ENCODE measurements at regions not wholly inside any gene's neighbourhood (a gene's known extent, or its start where the extent isn't known, plus 50 kb on each side); places are given as distances from the start of the nearest gene placed in this dataset.

DNA sequence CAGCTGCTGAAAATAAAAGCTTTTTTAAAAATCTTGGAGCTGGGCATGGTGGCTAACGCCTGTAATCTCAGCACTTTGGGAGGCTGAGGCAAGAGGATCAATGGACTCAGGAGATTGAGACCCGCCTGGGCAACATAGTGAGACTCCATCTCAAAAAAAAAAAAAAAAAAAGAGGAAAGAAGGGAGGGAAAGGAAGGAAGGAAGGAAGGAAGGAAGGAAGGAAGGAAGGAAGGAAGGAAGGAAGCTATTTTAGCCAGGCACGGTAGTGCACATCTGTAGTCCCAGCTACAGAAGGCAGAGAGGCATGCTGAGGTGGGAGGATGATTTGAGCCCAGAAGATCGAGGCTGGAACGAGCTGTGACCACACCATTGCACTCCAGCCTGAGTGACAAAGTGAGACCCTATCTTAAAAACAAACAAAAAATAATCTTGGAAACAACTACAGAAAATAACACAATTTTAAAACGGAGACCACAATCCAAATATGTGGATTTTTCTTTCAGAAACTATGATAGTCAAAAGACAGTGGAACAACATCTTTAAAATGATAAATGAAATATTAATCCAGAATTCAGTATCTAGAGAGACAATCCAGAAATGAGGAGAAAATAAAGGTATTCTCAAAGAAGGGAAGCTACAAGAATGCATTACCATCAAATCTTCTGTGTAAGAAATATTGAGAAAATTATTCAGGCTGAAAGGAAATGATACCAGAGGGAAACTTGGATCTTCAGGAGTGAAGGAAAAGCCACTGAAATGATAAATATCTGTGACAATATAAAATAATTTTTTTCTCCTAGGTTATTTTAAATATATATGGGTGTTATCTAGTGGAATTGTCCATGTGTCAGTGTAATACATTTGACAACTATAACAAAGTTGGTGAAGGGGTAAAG lies 182.0 kb downstream of the GPX5 start:
- no peak for DNase-seq (ENCODE audit: low spot score)

DNA sequence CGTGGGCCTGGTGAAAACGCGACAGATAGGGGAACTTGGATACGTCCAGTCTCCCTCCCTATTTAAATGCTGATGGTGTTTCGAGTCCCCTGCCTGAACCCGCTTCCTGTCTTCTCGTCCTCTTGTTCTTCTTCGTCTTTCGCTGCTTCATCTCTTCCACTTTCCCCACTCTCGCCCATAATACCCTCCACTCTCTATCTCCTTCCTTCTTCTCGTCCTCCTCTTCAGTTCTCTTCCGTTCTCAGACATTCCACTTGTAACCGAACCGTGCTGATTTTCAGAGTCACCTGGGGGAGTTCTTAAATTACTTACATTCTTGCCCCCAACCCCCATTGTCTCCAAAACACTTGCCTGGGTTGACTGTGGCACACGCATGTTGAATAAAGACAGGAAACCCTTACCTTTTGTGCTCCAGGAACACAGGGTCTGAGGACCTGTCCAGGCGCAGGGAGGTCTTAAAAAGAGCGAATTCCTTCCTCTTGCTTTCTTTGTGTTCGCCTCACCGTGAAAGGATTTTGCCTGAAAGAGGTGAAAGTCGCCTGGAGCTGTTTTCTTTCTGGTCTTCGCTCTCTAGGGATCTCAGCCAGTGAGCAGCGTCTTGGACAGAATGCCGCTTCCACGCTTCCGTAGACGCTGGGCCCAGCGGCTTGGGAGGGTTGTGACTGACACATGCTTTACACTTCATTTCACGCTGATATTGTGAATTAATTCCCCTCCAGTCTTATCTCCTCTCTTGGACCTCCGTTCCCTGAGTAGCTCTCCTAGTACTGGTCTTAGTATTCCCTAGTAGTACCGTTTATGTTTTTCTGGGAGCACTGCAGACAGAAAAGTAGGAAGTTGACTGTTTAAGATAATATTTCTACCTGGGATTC lies 184.0 kb downstream of the GPX5 start:
- no peak for DNase-seq (ENCODE audit: low spot score)

DNA sequence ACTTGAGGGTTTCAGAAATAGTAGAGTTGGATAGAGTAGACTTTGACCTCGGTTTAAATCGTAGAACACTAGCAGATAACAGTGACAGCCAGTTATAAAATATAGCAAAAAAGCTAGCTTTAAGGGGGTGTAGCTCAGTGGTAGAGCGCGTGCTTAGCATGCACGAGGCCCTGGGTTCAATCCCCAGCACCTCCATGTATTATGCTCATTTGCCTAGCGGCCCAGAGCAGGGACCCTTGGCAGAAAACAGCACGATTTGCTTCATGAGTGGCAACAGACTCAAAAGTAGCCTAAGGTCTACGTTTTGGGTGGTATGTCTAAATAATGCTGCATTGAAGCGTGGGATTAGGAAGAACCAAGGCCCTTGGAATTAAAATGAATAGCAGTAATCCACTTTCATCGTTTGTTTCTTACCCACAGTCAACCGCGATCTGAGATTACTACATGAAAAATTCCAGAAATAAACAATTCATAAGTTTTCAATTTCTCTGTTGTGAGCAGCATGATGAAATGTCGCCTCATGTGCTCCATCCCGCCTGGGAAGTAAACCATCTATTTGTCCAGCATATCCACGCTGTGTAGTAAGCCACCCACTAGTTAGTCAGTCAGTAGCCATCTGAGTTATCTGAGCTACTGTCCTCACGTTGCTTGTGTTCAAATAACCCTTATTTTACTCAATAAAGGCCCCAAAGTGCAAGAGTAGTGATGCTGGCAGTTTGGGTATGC lies 184.9 kb downstream of the GPX5 start:
- no peak for DNase-seq (ENCODE audit: low spot score)

DNA sequence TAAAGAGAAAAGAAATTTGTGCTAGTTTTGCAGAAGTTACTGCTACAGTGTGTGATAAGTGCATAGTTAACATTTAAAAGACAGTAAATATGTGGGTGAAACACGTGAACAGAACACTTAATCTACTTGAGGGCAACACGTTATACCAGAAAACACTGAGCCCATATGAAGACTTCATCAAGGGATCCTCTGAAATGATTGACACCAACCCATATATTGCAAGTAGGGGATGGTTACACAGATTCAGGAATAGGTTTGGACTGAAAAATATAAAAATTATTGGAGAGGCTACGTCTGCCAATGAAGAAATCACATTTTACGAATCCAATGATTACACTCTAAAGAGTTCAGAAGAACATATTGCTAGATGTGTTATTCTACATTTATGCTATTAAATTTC lies 185.6 kb downstream of the GPX5 start:
- no peak for DNase-seq (ENCODE audit: low spot score)

DNA sequence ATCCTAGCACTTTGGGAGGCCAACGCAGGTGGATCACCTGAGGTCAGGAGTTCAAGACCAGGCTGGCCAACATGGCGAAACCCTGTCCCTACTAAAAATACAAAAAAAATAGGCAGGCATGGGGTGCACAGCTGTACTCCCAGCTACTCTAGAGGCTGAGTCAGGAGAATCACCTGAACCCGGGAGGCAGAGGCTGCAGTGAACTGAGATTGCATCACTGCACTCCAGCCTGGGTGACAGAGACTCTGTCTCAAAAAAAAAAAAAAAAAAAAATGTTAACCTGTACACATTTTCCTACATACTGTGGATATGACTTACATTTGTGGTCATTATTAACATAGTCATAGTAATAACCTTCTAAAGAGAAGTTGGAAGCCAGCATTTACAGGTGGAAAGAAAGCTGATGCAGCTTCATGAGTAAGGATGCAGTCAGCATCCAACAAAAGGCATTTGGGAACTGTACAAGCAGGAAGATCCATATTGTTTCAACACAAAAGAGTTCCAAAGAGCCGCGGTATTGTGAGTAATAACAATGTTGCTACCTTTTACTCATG lies 186.2 kb downstream of the GPX5 start:
- DNase-seq (ENCODE audit: low spot score), result no peak

DNA sequence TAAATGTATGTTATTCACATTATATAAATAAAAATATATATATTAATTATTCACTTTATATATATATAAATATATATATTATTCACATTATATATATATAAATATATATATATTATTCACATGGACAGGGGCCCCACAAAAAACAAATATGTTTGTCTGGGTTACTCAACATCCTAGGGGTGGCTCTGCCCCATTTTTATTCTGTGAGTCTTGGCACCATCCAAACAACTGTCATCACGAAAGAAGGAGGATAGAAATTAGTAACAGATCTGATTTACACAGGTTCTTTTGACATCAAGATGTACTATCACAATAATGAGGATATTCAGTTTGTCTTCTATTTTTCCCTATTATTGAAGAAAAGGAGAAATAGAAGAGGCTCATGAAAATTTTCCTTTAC lies 187.3 kb downstream of the GPX5 start:
- DNase-seq (ENCODE audit: low spot score), result no peak

DNA sequence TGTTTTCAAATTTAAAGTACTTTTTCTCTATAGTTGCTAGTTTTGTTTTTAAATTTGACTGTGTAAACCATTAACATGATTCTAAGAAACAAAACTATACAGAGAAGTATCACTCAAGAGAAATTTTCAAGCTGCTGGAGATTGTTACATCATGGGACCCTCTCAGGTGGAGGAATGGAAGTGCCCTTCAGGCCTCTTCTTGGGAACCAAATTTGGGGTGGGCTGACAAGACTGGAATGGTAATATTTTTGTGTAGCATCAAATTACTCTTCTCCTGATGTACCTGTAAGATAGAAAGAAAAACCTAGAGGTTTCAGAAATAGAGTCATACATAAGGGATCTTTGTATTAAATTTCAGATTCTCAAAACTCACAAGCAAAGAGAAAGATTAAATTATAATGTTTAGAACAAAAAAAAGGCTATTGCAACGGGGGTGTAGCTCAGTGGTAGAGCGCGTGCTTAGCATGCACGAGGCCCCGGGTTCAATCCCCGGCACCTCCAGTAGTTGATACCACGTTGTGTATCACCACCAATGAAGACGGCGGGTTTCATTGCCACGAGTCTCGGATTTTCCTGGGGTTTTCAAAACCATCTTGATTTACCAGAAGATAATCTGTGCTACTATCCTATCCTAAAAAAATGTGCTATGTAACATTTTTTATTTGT lies 193.7 kb downstream of the GPX5 start:
- no peak for DNase-seq (ENCODE audit: low spot score)

DNA sequence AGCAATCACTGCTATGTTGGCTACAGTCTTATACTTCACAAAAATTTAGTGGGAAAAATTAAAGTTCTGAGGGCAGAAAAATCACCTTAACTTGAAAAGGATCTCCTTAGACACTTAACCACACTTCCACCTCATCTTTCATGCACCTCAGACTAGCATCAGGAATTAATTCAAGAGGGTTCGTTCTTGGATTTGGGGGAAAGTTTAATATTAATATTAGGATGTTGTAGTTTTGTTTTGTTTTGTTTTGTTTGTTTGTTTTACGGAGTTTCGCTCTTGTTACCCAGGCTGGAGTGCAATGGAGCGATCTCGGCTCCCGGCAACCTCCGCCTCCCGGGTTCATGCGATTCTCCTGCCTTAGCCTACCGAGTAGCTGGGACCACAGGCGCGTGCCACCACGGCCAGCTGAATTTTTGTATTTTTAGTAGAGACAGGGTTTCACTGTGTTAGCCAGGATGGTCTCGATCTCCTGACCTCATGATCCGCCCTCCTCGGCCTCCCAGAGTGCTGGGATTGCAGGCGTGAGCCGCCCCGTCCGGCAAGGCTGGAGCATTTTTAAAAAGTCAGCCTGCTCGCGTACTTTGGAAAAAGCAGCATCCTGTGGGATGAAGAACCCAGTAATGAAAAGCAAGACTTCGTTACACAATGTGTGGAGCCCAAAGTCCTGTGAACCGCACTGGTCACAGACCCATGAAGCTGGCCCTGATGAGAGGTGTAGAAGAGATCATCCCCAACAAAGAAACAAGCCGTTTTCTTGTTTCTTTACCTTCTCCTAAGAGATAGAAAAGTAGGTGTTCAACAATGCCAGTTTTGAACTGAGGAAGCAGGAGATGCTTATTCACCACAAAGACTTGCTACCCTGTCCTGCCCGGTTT lies 194.9 kb downstream of the GPX5 start:
- DNase-seq (ENCODE audit: low spot score), result no peak

DNA sequence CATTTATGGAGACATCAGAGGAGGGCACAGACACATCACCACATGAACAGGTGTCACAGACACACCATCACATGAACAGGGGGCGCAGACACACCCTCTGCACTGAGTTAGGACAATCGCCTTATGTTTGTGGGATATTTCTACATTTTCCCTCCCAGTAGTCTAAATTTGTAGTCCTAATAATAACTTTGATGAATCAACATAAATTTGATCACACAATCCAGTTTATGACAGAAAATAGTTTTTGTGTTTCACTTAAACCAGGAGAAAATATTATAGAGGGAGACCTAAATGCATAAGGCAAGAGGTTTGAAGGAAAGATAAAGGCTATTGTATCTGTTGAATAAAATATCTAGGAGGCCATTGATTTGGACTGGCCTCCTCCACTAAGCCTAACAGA lies 195.7 kb downstream of the GPX5 start:
- DNase-seq (ENCODE audit: low spot score), result no peak

DNA sequence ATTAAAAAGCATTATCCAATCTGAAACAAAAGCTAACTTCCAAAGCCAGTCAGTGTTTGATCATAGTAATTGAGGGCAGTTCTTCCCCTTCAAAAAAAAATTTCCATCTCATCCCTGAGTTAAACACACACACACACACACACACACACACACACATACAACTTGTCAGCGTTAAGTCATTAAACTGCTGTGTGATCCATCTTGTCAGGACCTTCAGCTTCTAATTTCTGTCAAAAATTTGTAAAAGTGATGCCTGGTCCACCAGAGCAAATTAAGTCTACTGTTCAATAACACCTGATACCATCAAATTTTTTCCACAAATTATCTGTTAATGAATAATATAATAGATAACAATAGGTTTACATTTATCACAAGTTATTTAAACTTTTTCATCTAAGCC lies 198.7 kb downstream of the GPX5 start:
- DNase-seq (ENCODE audit: low spot score), result no peak

DNA sequence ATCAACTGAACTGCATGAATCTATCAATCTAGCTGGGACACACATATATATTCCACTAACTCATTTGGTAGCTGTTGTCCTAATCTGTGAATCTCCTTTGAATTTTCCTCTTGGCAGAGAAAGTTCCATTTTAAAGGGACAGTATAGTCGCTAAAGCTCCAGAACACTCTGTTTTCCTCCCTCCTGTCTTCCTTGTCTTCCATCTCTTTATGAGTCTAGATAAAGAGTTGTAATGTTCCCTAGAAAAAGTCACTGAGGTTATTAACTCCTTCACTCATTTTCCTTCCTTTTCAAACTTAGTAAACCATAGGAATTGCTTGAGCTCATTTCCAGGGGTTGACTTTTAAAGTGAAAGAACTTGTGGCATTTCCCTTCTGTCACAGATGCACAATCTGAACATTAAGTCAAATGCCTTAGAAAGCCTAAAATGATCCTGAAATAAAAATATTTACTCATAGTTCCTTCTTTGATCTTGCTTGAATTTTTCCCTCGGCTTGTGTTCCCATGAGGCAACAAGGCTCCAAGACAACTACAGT lies 198.4 kb downstream of the TRIM27 start:
- no peak for DNase-seq (ENCODE audit: low spot score)

DNA sequence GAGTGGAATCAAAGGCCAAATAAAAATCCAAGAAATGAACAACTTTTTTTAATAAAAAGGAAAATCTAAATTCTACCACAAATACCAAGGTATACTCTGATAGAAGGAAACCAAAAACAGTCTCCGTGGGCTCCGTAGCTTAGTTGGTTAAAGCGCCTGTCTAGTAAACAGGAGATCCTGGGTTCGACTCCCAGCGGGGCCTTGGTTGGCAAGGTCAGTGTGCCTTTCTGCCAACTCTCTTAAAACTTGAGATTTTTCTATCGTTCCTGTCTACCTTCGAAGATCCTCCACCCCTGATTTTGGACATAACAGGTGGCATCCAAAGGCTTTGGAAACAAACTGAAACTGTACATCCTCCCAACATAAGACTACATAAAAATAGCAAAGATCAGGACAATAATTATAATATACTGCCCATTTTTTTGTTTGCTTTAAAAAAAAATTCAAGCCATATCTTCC lies 197.9 kb downstream of the TRIM27 start:
- DNase-seq (ENCODE audit: low spot score), result no peak

DNA sequence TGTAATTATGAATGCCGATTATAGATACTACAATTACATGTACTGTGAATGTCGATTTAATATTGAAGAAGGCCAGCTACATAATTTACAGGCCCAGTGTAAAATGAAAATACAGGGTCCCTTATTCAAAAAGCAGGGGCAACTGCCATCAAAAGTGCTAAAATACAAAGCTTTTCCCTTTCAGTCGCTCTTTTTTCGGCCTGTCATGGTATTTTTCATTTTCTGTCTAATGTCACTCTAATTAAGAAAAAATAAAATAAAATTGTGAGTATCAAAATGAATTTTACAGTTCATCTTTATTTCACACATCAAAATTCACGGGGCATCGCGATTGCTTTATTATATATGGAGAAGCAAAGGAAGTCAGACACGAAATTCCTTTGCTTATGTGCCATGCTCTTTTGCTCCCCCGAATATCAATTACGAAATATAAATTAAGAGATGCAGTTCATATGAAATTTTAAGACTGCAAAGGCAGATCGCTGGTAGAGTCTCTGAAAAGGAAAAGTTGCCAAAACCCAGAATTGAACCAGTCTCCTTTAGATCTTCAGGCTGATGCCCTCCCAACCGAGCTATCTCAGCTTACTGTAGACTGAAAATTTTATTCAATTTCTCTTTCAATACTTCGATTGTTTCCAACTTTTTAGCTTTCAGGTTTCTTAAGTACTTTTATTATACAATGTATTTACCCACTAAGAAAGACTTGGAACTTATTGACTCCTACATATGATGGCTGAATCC lies 197.0 kb downstream of the TRIM27 start:
- no peak for DNase-seq (ENCODE audit: low spot score)

DNA sequence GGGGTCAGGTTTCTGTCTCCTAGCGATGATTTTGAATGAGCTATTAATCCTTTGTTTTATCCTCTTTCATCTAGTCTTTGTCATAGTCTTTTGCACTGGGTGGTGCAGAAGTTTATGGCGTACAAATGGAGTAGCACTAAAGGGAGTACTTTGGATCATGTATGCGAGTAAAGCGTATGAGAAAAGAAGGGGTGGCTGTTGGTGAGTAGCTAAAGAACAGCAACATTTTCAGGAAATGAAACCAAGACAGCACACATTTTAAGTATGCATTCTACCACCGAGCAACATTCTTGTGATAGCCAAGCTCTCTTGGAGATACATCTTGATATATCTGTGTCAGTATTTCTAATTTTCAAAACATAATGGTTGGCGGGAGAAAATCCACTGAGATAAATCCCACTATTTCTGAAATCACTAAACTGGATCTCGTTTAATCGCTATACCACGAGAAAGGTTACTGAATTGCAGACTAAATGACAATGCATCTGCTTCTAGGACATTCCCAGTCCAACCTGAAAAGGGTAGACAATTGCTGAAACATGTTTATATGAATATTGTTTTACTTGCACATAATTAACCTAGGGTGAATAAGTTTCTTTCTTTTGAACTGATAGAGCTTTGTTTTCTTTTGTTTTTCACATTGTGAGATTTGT lies 196.1 kb downstream of the TRIM27 start:
- no peak for DNase-seq (ENCODE audit: low spot score)

DNA sequence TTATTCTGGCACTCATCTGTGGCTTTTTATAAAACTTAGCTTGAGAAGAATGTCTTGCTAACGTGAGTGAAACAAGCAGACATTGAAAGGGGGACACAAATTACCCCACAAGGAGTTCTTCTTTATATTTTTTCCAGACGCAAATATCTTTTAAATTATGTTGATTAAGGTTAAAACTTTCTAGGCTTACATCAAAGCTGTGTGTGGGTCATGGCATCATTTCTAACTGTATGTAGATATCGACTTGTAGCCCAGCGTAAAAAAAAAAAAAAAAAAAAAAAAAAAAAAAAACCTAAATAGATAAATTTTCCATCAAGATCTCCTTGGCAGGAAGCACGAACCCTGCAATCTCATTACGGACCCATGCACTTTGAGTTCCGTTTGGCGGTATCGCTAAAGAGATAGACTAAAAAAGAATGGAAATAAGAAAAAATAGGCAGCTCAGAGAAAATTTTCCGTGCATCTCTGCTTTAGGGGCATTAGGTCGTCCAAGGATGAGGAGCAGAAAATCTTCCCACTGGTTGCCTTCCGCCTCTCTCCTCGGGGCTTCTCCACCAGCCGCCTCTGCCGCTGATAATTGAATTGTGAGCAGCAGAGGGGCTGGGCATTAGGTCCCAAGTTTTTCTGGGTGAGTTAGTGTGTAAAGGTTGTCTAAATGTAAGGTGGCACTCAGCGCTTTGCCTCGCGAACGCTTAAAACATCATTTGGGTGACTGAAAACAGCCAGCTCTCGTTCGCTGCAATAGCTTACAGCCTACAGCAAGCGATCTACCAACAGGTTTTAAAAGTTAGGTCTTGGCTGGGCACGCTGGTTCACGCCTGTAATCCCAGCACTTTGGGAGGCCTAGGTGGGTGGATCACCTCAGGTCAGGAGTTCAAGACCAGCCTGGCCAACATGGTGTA lies 194.0 kb downstream of the TRIM27 start:
- DNase-seq (ENCODE audit: low spot score), result no peak

DNA sequence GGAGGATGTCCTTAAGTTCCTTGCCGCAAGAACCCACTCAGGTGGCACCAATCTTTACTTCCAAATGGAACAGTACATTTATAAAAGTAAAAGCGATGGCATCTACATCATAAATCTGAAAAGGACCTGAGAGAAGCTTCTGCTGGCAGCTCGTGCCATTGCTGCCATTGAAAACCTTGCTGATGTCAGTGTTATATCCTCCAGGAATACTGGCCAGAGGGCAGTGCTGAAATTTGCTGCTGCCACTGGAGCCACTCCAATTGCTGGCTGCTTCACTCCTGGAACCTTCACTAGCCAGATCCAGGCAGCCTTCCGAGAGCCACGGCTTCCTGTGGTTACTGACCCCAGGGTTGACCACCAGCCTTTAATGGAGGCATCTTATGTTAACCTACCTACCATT lies 191.7 kb downstream of the TRIM27 start:
- DNase-seq (ENCODE audit: low spot score), result no peak

DNA sequence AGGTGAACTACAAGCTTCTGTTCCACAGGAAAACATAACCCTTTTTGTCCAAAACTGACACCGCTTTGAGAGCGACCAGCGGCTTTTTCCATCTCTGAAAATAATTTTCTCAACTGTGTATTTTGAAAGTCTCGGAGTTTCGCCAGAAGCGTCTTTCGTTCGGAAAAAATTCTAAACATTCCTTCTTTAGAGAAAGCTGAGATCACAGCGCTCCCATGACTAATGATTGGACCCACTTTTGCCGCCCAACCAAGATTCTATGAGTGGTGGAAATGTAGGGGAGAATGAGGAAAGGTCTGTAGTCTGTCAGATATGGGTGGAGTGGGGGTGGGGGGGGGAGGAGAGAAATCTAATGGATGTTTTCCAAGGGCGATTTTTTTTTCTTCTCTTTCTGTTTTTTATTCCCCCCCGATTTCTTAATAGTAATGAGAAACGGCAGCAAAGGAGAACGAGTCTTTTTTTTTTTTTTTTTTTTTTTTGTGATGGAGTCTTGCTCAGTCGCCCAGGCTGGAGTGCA lies 189.3 kb downstream of the TRIM27 start:
- no peak for DNase-seq (ENCODE audit: low spot score)

Data from mucosa of gallbladder (tissue), 1 donor.